ENCODE measurements at regions not wholly inside any gene's neighbourhood (a gene's known extent, or its start where the extent isn't known, plus 50 kb on each side); places are given as distances from the start of the nearest gene placed in this dataset.

- DNase-seq (ENCODE audit: low spot score): no peak
These were observed 261.6 kb upstream of the NOVA1 start for GRCh38 chr14:26859483-26859882.

DNA sequence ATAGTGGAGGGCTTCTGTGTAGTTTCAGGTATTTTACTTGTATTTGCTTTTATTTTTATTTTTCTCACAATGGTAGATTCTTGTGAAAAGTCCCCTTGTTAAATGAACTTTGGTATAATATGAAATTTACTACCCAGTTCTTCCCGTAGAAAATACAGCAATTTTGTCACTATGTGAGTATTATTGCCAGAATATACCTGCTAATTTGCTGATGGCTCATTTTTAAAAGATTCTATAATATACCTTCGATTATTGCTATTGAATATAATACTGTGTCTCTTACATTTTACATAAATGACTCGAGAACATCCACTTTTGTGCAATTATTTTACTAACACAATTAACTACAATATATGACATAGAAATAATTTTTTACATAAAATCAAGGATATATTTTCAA, 262.3 kb upstream of the NOVA1 start:
- H3K27ac ChIP-seq: no peak overlapping the region
- no peaks in the 10 kb centered on the region for H3K27me3 ChIP-seq
- H3K4me3 ChIP-seq: no peak overlapping the region
- H3K9me3 ChIP-seq: no peaks in the 10 kb centered on the region
- DNase-seq (ENCODE audit: low spot score): no peak
- no peaks in the 10 kb centered on the region for H3K4me1 ChIP-seq
- H3K36me3 ChIP-seq: no peaks in the 10 kb centered on the region
- TF ChIP-seq, protein P1, sequence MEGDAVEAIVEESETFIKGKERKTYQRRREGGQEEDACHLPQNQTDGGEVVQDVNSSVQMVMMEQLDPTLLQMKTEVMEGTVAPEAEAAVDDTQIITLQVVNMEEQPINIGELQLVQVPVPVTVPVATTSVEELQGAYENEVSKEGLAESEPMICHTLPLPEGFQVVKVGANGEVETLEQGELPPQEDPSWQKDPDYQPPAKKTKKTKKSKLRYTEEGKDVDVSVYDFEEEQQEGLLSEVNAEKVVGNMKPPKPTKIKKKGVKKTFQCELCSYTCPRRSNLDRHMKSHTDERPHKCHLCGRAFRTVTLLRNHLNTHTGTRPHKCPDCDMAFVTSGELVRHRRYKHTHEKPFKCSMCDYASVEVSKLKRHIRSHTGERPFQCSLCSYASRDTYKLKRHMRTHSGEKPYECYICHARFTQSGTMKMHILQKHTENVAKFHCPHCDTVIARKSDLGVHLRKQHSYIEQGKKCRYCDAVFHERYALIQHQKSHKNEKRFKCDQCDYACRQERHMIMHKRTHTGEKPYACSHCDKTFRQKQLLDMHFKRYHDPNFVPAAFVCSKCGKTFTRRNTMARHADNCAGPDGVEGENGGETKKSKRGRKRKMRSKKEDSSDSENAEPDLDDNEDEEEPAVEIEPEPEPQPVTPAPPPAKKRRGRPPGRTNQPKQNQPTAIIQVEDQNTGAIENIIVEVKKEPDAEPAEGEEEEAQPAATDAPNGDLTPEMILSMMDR (IDR thresholded peaks at IDR 0.05): no peak

More at GRCh38 chr14:26859483-26859882, 261.6 kb upstream of the NOVA1 start:
- no peaks in the 10 kb centered on the region for H3K4me1 ChIP-seq
- TF ChIP-seq, protein P1 (IDR thresholded peaks at IDR 0.05): no peak
- H3K27ac ChIP-seq: no peak overlapping the region
- no peaks in the 10 kb centered on the region for H3K9me3 ChIP-seq
- H3K27me3 ChIP-seq: no peaks in the 10 kb centered on the region
- no peak overlapping the region for H3K4me3 ChIP-seq
- H3K36me3 ChIP-seq: no peaks in the 10 kb centered on the region

DNA sequence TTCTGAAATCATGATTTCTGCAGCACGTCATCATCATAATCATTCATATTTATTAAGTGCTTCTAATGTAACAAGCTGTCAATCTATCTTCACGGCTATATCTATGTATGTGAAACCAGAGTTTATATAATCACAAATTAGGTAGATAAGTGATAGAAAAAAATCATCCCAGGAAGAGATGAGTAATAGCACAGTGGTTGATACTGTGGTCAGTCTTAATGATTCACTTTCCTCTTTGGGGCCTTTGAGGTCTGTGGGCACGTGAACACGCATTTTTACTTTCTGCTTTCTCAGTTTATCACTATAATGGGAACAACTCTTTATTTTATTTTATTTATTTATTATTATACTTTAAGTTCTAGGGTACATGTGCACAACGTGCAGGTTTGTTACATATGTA, 265.9 kb upstream of the NOVA1 start:
- H3K27me3 ChIP-seq: no peaks in the 10 kb centered on the region
- no peak overlapping the region for H3K27ac ChIP-seq
- H3K4me1 ChIP-seq: no peaks in the 10 kb centered on the region
- no peaks in the 10 kb centered on the region for H3K36me3 ChIP-seq
- DNase-seq (ENCODE audit: low spot score): no peak
- TF ChIP-seq, protein P1 (IDR thresholded peaks at IDR 0.05): no peak
- H3K4me3 ChIP-seq: no peak overlapping the region
- no peaks in the 10 kb centered on the region for H3K9me3 ChIP-seq

DNA sequence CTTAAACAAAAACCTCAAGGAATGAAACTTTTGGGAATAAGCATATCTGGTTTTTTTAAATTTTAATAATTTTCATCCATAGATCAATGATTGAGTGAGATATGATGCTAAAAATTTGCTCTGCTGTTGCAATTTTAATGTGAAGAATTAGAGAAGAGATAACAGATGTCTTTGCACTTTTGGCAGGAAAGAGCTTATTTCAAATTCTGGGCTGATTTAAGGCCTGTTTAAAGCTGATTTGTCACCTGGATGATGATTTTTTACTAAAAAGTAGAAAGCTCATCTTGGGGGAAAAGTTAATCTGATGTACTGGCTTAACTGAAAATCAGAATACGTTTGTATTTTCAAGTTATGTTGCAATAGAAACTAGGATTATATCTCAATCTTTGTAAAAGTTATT, 268.9 kb upstream of the NOVA1 start:
- H3K36me3 ChIP-seq: no peaks in the 10 kb centered on the region
- no peaks in the 10 kb centered on the region for H3K9me3 ChIP-seq
- no peaks in the 10 kb centered on the region for H3K27me3 ChIP-seq

DNA sequence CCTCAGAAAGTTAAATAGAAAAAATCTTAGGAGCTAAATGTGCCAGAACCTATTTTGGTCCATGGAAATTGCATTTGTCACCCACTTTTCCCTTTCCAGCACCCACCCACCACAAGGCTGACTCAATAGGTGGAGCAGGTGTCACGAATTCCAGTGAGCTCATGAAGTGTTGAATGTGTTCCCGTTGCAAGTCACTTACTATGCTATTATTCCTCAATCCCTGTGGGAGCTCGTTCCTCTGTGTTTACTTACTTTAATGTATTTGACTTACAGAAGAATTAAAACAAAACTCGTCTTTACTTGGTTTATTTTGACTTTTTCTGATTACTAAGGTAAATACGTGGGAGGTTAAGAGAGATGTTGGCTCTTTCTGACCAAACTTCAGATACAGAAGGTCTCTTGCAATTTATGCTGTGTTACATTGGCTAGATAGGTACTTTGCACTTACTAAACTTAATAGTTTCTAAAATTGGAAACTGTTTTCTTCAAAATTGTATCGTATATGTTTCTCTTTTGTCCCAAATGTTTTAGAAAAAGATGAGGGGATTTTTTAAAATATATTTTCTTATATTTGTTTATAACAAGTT, 269.4 kb upstream of the NOVA1 start:
- H3K27me3 ChIP-seq: no peaks in the 10 kb centered on the region
- H3K4me3 ChIP-seq: no peak overlapping the region
- H3K27ac ChIP-seq: no peak overlapping the region
- DNase-seq (ENCODE audit: low spot score): no peak
- H3K9me3 ChIP-seq: no peaks in the 10 kb centered on the region
- no peaks in the 10 kb centered on the region for H3K36me3 ChIP-seq
- TF ChIP-seq, protein P1 (IDR thresholded peaks at IDR 0.05): no peak
- H3K4me1 ChIP-seq: no peaks in the 10 kb centered on the region

More for the DNA sequence above, 268.9 kb upstream of the NOVA1 start:
- Histone ChIP-seq H3K4me1 (no peaks in the 10 kb centered on the region), H3K4me3 (no peak overlapping the region), H3K27ac (no peak overlapping the region)
- TF ChIP-seq, protein P1 (IDR thresholded peaks at IDR 0.05): no peak
- no peak for DNase-seq (ENCODE audit: low spot score)

DNA sequence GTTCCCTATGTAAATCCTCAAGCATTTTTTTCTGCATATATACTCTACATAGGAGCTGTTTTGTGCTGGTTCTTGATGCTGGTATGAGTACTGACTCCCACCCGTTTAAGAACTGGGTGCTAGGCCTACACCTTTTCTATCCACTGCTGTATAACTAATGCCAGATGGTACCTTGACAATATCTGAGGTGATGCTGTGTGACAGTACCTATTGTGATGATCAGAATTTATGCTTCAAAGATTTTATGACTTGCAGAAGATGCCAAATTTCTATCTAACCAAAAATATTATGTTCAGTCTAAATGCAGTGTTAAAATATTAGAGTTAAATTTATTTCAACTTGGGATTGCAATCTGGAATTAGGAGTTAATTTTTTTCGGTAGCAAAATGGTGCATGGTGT, 272.3 kb upstream of the NOVA1 start:
- Histone ChIP-seq H3K4me3 (no peak overlapping the region), H3K27ac (no peak overlapping the region), H3K4me1 (no peaks in the 10 kb centered on the region), H3K36me3 (no peaks in the 10 kb centered on the region), H3K27me3 (no peaks in the 10 kb centered on the region), H3K9me3 (no peaks in the 10 kb centered on the region)
- TF ChIP-seq, protein P1 (IDR thresholded peaks at IDR 0.05): no peak
- no peak for DNase-seq (ENCODE audit: low spot score)

Measured in right atrium auricular region (tissue), 2 donors.